ENCODE measurements at regions not wholly inside any gene's neighbourhood (a gene's known extent, or its start where the extent isn't known, plus 50 kb on each side); places are given as distances from the start of the nearest gene placed in this dataset.

- no peak for DNase-seq (ENCODE audit: low spot score)
Observed at GRCh38 chr3:24596626-24597025, 102.0 kb upstream of the THRB start.

GRCh38 chr3:24598695-24599470 is 104.2 kb upstream of the THRB start:
- DNase-seq (ENCODE audit: low spot score) = no peak

DNA sequence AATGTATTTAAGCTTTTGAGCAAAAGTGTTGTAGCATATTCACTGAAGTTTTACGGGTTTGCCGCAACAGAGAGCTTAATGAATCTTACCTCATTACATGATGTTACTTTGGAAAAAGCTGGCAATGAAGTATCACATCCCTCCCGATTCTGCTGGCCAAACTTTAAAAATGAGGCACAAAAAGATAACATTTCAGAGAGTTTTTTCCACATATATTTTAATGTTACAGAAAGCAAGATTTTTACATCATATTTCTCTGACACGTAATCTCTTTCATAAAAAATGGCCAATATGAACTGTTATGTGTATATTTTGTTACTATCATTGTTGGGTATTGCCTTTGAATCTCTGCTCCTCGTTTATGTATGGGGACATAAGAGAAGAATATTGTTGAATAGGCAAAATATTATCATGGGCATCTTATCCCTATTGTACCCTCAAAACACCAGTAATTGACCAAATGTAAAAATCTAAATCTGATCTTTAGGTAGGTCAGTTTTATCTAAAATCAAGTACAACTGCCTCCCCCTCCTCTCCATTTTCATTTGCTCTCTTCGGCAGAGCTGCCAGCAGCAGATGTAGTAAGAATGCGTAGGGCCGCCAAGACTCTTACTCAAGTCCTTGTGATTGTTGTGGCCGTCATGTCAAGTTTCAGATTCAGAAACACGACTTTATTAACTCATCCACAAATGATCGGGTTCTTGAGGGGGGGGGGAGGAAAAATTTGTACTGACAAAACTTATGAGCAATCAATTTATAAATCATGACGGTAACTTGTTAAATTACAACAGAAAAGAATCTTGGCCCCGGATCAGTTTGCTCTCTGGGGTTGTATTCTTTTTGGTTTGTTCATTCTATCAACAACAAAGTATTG is 106.7 kb upstream of the THRB start:
- DNase-seq (ENCODE audit: low spot score) = no peak

GRCh38 chr3:24604215-24604614 is 109.6 kb upstream of the THRB start:
- DNase-seq (ENCODE audit: low spot score) = no peak

- DNase-seq (ENCODE audit: low spot score) = no peak
Observed at GRCh38 chr3:24605511-24606028, 110.9 kb upstream of the THRB start.

- no peak for DNase-seq (ENCODE audit: low spot score)
Observed at GRCh38 chr3:24607281-24607680, 112.6 kb upstream of the THRB start.

DNA sequence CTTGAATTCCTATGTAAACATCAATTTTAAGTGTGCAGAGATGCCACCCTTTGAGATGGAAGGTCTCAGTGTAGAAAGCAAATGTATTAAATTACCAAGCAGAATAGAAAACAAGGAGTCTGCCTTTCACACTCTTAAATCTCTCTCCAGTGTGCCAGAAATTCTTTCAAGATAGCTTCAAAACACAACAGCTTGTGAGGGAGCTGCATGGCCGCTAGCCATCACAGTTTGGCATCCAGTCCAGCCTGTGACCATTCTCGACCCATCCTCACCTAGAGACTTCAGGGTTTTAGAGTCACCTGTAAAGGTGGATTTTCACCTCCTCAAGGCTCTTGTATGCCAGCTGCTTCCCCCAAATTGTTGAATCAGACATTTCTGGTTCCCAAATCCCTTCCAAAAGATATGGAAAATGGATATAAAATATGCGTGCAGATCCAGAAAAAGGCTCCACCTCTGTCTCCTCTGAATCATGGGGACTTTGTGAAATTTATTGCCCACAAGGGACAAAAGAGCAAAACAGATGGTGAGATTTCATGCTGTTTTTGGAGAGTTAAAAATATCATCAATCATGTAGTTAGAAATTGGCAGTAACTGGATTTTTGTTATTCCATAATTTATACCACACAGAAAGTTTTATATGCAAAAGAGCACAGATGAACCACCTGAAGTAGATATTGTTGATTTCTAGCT is 114.2 kb upstream of the THRB start:
- DNase-seq (ENCODE audit: low spot score) = peak; percentile 7

DNA sequence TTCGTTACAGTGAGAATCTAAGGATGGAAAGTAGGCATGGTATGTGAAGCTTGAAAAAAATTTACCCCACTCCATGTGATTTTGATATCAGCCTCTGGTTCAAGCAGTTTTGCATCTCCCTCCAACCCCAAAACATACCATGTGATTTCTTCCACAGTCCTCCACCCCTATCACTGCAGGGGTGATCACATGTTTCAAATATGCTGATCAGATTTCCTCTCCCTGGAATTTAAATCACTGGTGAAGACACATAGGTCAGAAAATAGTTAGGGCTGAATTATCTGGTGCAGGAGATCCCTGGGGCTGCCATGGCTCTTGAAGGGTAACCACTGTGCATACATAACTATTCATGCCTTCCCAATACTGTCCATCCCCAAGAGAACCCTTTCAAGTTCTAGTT is 119.7 kb upstream of the THRB start:
- DNase-seq (ENCODE audit: low spot score) = no peak

DNA sequence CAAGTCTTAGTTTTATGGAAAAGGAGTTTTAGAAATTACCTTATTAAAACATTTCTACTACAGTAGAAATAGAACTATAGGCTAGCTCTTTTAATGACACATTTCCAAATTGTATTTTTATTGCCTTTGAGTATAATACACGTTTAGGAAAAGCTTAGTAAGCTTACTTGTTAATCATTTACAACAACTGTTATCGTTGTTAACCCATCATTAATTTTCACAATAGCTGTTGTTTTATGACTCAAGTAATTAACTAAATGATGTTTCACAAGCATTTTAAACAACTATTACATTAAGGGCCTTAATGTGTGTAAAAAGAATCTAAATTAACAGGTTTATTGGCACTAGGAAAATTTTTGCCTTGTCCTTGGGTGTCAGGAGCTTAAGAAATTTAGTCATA is 120.5 kb upstream of the THRB start:
- DNase-seq (ENCODE audit: low spot score) = no peak

DNA sequence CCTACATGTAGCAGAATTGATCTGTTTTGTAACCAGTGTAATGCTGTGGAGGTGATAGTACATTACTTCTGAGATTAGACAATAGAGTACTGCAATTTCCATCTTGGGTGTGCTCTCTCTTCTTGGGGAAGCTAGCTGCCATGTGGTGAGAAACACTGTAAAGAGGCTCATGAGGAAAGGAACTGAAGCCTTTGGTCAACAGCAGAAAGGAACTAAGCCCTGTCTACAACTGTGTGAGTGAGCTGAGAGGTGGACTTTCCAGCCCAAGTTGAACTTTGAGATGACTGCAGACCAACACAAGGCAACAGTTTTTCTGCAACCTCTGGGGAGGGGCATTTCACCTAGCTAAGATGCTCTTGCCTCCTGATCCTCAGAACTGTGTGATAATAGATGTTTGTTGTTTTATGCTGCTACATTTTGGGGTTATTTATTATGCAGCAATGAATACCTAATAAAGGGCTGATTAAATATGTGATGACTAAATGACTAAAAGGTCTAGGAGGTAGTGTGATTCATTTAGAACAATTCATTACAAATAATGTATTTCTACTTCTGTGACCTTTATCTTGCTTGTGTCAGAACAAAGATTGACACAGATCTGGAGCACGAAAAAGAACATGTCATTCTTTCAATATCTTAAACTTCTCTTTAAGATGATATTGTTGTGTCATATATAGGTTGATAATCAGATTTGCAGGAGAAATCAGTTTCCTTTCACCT is 121.6 kb upstream of the THRB start:
- DNase-seq (ENCODE audit: low spot score) = no peak

DNA sequence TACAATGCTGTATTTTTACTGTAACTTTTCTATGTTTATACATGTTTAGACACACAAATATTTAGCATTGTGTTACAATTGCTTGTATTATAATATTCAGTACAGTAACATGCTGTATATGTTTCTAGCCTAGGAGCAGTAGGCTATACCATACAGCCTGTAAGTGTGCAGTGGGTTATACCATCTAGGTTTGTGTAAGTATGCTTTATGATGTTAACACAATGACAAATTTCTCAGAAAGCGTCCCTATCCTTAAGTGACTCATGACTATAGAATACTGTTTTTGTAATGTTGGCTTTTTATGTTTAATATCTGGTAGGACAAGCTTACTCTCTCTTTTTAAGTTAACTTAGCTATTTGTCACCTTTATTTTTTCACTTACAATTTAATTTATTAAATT is 127.5 kb upstream of the THRB start:
- DNase-seq (ENCODE audit: low spot score) = no peak

DNA sequence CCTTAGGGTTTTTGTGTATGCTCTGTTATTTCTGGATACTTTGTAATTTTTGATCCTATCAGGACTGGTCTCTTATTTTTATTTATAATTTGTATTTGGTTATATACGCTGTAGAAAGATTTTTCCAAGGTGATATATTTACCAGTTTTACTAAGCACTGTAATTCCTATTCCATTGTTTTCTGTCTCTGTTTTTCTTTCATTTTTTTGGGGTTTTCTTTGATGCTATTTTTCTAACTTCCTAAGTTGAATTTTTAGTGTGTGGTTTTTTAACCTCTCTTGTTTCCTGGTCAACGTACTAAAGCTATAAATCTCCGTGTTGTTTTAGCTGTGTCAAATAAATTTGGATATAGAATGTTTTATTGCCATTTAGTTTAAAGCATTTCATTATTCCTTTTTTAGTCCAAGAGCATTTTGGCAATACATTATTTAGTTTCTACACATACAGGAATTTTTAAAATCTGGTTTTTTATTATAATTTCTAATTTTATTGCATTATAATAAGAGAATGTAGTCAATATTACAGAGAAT is 128.1 kb upstream of the THRB start:
- no peak for DNase-seq (ENCODE audit: low spot score)

GRCh38 chr3:24623657-24624056 is 129.0 kb upstream of the THRB start:
- no peak for DNase-seq (ENCODE audit: low spot score)

DNA sequence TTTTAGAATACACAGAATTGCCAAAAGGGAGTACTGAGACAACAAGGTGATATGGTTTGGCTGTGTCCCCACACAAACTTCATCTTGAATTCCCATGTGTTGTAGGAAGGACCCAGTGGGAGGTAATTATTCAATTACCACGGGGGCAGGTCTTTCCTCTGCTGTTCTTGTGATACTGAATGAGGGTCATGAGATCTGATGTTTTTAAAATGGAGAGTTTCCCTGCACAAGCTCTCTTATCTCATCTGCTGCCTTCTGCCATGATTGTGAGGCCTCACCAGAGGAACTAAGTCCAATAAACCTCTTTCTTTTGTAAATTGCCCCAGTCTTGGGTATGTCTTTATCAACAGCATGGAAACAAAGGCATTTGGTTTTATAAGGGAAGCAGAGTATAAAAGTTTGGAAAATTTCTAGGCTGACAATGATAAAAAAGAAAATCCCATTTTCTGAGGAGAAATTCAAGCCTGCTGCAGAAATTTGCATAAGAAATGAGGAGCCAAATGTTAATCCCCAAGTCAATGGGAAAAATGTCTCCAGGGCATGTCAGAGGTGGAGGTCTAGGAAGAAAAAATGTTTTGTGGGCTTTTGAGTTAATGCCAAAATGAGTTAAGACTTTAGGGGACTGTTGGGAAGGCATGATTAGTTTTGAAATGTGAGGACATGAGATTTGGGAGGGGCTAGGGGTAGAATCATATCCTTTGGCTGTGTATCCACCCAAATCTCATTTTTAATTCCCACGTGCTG is 130.5 kb upstream of the THRB start:
- no peak for DNase-seq (ENCODE audit: low spot score)

DNA sequence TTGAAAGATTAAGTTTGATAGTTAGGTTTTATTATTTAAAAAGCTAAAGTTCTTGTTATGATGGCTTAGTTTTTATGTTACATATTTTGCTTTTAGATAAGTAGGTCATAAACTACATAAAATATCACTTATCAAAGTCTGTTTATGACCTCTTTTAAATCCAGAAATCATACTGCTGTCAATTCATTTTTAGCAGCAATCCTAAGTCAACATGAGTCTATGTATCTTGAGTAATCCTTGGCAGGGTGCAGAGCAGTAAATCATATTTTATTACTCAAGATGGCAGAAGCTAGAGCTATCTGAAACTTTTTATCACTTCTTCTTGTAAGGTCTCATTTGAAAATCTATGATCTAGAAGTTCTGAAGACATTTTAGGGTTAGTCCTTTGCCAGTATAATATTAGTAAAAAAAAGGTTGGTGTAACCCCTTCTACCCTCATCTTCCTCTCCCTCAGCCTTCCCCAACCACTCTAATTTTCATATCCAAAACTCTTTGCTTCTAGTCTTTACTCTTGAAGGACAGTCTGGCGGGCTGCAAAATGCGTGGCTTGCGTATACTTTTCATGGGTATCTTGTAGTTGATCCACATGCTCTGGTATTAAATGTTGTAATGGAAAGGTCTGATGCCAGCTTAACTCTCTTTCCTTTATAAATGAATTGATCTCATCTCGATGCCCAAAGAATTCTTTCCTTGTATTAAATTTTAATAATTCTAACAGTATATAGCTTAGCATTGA is 134.0 kb upstream of the THRB start:
- DNase-seq (ENCODE audit: low spot score) = no peak

GRCh38 chr3:24631481-24631880 is 136.8 kb upstream of the THRB start:
- no peak for DNase-seq (ENCODE audit: low spot score)

- no peak for DNase-seq (ENCODE audit: low spot score)
Observed at GRCh38 chr3:24639061-24639460, 144.4 kb upstream of the THRB start.

- no peak for DNase-seq (ENCODE audit: low spot score)
Observed at GRCh38 chr3:24639481-24640329, 145.1 kb upstream of the THRB start.

DNA sequence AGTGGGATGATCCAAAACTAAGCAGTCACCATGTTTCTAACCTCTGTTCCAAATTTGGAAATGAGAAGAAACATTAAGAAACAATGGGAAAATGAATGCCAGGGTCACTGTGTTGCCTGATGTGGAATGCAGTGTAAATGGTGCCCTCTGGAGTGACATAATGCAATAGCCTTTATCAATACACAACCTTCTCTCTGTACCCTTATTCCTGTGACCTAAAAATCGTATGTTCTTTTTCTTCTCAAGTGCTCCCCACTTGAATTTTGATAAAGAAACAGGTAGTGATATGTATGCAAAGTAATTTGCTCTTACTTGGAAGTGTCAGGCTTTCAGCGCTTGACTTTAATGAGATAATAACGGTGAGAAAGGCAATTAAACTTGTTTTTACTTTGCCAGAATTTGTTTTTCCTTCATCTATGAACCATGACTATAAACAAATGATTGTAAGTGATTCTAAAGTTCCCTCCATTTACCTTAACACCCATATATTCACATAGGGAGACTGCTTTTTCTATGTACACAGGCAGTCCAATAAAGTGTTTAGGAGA is 145.8 kb upstream of the THRB start:
- DNase-seq (ENCODE audit: low spot score) = peak; percentile 56

All from Ammon's horn (tissue), 1 donor.